ENCODE measurements at regions not wholly inside any gene's neighbourhood (a gene's known extent, or its start where the extent isn't known, plus 50 kb on each side); places are given as distances from the start of the nearest gene placed in this dataset.

GRCh38 chr20:11364736-11365135 is 553.0 kb upstream of the BTBD3 start:
- Mint-ChIP-seq H3K36me3 (ENCODE audit: low read depth) (no peaks in the 10 kb centered on the region), H3K27me3 (no peaks in the 10 kb centered on the region), H3K9me3 (peaks cover 17% of the 10 kb centered on the region), H3K4me3 (no peak overlapping the region), H3K27ac (no peak overlapping the region), H3K4me1 (ENCODE audit: low read depth) (no peaks in the 10 kb centered on the region)
- no peak for DNase-seq

GRCh38 chr20:11366660-11367059 is 551.0 kb upstream of the BTBD3 start:
- Mint-ChIP-seq H3K4me3 (no peak overlapping the region), H3K27ac (no peak overlapping the region), H3K9me3 (peaks cover 12% of the 10 kb centered on the region), H3K36me3 (ENCODE audit: low read depth) (no peaks in the 10 kb centered on the region), H3K4me1 (ENCODE audit: low read depth) (no peaks in the 10 kb centered on the region), H3K27me3 (no peaks in the 10 kb centered on the region)
- no peak for DNase-seq

DNA sequence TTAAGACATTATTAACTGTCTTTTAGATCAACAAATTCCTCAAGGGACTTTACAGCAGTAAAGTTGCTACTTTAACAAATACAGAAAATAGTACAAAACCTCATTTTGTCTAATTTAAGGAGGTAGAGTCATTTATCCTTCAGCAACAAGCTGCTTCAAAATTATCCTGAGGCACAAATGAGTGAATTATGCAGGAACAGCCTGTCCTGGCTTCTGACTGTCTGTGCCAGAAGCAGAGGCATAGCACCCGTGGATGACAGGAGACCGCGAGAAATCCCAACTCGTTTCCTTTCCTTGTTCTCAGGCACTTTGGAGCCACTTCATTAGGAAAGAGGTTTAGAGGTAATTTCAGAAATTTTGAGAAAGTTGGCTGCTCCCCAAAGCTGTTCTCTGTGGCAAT is 549.2 kb upstream of the BTBD3 start:
- no peak overlapping the region for H3K4me3 Mint-ChIP-seq
- H3K27me3 Mint-ChIP-seq, result no peaks in the 10 kb centered on the region
- H3K4me1 Mint-ChIP-seq (ENCODE audit: low read depth), result no peaks in the 10 kb centered on the region
- no peak overlapping the region for H3K27ac Mint-ChIP-seq
- no peaks in the 10 kb centered on the region for H3K36me3 Mint-ChIP-seq (ENCODE audit: low read depth)
- no peak for DNase-seq
- peaks cover 3% of the 10 kb centered on the region for H3K9me3 Mint-ChIP-seq

DNA sequence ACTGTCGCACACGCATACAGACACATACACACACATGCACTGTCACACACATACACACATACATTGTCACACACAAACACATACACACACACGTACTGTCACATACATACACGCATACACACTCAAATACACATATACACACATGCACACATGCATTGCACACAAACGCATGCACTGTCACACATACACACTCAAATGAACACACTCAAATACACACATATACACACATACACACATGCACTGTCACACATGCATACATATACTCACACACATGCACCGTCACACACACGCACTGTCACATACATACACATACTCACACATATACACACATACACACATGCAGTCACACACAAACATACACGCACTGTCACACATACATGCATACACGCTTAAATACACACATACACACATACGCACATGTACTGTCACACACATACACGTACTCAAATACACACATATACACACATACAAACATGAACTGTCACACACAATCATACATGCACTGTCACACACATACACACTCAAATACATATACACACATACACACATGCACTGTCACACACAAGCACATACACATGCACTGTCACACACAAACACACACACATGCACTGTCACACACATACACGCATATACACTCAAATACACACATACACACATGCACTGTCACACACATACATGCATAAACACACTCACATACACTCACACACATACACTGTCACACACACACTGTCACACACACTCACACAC is 548.6 kb upstream of the BTBD3 start:
- peaks cover 6% of the 10 kb centered on the region for H3K9me3 Mint-ChIP-seq
- no peaks in the 10 kb centered on the region for H3K27me3 Mint-ChIP-seq
- DNase-seq, result no peak
- no peaks in the 10 kb centered on the region for H3K4me1 Mint-ChIP-seq (ENCODE audit: low read depth)
- no peak overlapping the region for H3K27ac Mint-ChIP-seq
- no peak overlapping the region for H3K4me3 Mint-ChIP-seq
- no peaks in the 10 kb centered on the region for H3K36me3 Mint-ChIP-seq (ENCODE audit: low read depth)

DNA sequence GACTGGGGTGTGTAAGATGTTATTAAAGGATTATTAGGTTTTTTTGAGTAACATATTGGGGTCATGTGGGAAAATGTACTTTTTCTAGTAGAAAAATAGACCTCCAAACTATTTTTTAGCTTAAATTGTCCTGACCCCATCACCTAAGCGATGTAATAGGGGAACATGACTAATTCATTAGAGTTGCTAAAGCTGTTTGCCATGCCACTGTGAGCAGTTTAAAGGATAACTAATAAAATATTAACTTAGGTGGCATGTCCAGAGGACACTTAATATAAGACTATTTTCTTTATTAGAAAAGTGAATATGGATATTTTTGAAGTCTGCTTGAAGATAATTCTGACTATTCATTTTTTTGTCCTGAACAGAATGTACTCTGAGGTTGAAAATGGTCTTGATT is 545.9 kb upstream of the BTBD3 start:
- peaks cover 6% of the 10 kb centered on the region for H3K9me3 Mint-ChIP-seq
- no peaks in the 10 kb centered on the region for H3K36me3 Mint-ChIP-seq (ENCODE audit: low read depth)
- H3K4me3 Mint-ChIP-seq, result no peak overlapping the region
- H3K27me3 Mint-ChIP-seq, result no peaks in the 10 kb centered on the region
- H3K27ac Mint-ChIP-seq, result no peak overlapping the region
- DNase-seq, result no peak
- no peaks in the 10 kb centered on the region for H3K4me1 Mint-ChIP-seq (ENCODE audit: low read depth)

- no peak overlapping the region for H3K4me3 Mint-ChIP-seq
- H3K4me1 Mint-ChIP-seq (ENCODE audit: low read depth), result no peaks in the 10 kb centered on the region
- H3K9me3 Mint-ChIP-seq, result peaks cover 3% of the 10 kb centered on the region
- no peaks in the 10 kb centered on the region for H3K36me3 Mint-ChIP-seq (ENCODE audit: low read depth)
- no peak for DNase-seq
- H3K27ac Mint-ChIP-seq, result no peak overlapping the region
- no peaks in the 10 kb centered on the region for H3K27me3 Mint-ChIP-seq
Observed at GRCh38 chr20:11372876-11373790, 544.6 kb upstream of the BTBD3 start.

- no peaks in the 10 kb centered on the region for H3K4me1 Mint-ChIP-seq (ENCODE audit: low read depth)
- H3K36me3 Mint-ChIP-seq (ENCODE audit: low read depth), result no peaks in the 10 kb centered on the region
- H3K9me3 Mint-ChIP-seq, result peaks cover 3% of the 10 kb centered on the region
- no peak overlapping the region for H3K4me3 Mint-ChIP-seq
- no peak overlapping the region for H3K27ac Mint-ChIP-seq
- DNase-seq, result no peak
- no peaks in the 10 kb centered on the region for H3K27me3 Mint-ChIP-seq
Observed at GRCh38 chr20:11375335-11375734, 542.4 kb upstream of the BTBD3 start.

DNA sequence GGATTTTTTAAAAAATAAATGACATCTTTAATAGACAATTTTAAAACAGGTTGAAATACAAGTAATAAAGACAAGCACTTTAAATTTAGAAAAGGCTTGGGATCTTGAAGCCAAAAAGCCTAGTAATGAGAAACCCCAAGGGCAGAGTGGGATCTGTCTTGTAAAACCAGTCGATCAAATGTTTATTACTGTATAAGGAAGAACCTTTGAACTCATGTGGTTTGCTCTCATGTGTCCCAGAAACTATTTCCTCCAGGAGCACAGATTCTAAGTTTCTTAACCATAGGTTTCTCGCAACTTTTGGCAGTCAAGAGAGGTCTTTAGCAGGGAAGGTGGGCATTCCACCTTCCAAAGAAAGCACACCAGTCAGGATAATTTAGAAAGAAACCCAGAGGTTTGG is 541.7 kb upstream of the BTBD3 start:
- H3K27me3 Mint-ChIP-seq, result no peaks in the 10 kb centered on the region
- H3K9me3 Mint-ChIP-seq, result peaks cover 3% of the 10 kb centered on the region
- DNase-seq, result no peak
- H3K4me3 Mint-ChIP-seq, result no peak overlapping the region
- no peaks in the 10 kb centered on the region for H3K36me3 Mint-ChIP-seq (ENCODE audit: low read depth)
- H3K27ac Mint-ChIP-seq, result no peak overlapping the region
- no peaks in the 10 kb centered on the region for H3K4me1 Mint-ChIP-seq (ENCODE audit: low read depth)

DNA sequence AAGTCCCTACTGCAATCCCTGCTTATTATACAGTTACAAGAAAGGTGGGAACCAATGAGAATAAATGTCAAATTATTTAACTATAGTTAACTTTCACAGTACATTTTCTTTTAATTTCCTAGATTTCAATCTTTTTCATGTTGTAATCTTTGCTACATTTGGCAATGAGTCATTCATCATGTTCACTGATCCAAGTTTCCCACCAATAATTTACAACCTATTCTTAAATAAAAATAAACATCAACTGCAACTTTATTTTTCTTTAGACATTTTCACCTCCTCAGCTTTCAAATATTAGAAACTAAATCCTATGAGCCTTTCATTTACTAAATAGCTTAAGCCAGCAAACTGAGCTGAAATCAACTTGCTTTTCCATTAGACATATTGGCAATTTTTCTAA is 541.3 kb upstream of the BTBD3 start:
- H3K27ac Mint-ChIP-seq, result no peak overlapping the region
- no peaks in the 10 kb centered on the region for H3K36me3 Mint-ChIP-seq (ENCODE audit: low read depth)
- no peaks in the 10 kb centered on the region for H3K4me1 Mint-ChIP-seq (ENCODE audit: low read depth)
- no peak for DNase-seq
- no peak overlapping the region for H3K4me3 Mint-ChIP-seq
- peaks cover 5% of the 10 kb centered on the region for H3K9me3 Mint-ChIP-seq
- no peaks in the 10 kb centered on the region for H3K27me3 Mint-ChIP-seq

- Mint-ChIP-seq H3K36me3 (ENCODE audit: low read depth) (no peaks in the 10 kb centered on the region), H3K4me1 (ENCODE audit: low read depth) (no peaks in the 10 kb centered on the region), H3K27ac (no peak overlapping the region), H3K27me3 (no peaks in the 10 kb centered on the region), H3K9me3 (peaks cover 5% of the 10 kb centered on the region), H3K4me3 (no peak overlapping the region)
- no peak for DNase-seq
Observed at GRCh38 chr20:11376998-11377397, 540.7 kb upstream of the BTBD3 start.

DNA sequence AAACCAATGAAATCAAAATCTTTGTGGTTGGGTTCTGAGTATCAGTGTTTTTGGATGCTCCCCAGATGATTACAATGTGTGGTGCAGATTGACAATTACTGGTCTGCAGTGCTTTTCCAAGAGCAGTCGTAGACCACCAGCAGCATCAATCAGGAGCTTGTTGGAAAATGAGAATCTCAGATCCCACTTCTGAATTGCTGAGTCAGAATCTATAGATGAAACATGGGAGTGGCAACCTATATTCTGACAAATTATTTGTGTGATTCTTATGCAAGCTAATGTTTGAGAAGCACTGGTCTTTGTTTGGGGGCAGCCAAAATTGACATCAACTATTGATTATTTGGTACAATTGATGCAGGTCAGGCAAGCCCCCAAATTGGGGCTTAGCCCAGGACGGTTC is 539.9 kb upstream of the BTBD3 start:
- Mint-ChIP-seq H3K4me1 (ENCODE audit: low read depth) (no peaks in the 10 kb centered on the region), H3K27me3 (no peaks in the 10 kb centered on the region), H3K36me3 (ENCODE audit: low read depth) (no peaks in the 10 kb centered on the region), H3K27ac (no peak overlapping the region), H3K4me3 (no peak overlapping the region), H3K9me3 (peaks cover 5% of the 10 kb centered on the region)
- DNase-seq, result no peak

DNA sequence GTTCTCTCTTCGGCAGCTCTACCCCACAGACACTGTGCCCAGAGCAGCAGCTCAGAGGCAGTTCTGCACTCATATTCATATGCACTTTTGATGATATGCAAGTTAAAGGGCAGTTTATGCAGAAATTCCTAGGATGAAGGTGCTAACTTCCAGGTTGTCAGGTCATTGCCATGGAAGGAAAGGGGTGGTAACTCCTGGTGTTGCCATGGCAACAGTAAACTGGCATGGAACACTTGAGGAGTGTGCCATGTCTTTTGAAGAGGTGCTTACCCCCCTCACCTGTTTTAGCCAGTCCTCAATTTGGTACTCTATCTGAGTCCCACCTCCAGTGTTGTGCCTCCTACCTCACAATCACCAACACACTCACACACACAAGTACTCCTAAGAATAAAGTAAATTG is 539.4 kb upstream of the BTBD3 start:
- H3K27me3 Mint-ChIP-seq, result no peaks in the 10 kb centered on the region
- no peaks in the 10 kb centered on the region for H3K36me3 Mint-ChIP-seq (ENCODE audit: low read depth)
- no peak overlapping the region for H3K27ac Mint-ChIP-seq
- no peak overlapping the region for H3K4me3 Mint-ChIP-seq
- no peaks in the 10 kb centered on the region for H3K4me1 Mint-ChIP-seq (ENCODE audit: low read depth)
- DNase-seq, result no peak
- peaks cover 5% of the 10 kb centered on the region for H3K9me3 Mint-ChIP-seq

DNA sequence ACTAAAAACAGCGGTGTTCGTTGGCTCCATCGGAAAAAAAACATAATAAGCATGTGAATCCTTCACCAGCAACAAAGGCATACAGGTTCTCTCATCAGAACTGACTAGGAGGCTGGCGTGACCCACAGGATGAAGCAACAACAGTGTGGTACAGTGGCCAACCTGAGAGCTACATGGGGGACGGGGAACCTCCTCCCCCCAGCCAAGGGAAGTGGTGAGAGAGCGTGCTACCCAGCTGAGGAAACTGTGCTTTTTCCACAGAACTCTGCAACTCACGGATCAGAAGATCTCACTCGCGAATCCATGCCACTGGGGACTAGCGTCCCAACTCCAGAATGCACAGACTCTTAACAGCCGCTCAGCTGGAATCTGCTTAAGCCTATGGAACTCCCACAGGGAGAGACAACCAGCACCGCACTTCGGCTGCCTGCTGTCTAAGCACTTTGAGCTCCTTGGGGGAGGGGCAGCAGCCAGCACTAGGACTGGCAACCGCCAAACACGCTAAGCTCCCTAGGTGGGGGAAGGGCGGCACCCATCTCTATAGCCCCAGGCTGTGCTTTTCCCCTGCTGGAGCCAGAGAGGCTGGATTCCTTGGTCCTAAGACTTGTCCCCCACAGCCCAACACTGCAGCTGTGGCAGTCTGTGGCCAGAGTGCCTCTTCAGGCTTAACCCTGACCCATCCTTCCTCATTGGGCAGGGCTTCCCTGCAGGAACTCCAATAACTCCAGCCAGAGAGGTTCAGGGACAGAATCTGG is 538.3 kb upstream of the BTBD3 start:
- no peak for DNase-seq
- Mint-ChIP-seq H3K27ac (no peak overlapping the region), H3K36me3 (ENCODE audit: low read depth) (no peaks in the 10 kb centered on the region), H3K27me3 (no peaks in the 10 kb centered on the region), H3K4me3 (no peak overlapping the region), H3K9me3 (peaks cover 2% of the 10 kb centered on the region), H3K4me1 (ENCODE audit: low read depth) (no peaks in the 10 kb centered on the region)

DNA sequence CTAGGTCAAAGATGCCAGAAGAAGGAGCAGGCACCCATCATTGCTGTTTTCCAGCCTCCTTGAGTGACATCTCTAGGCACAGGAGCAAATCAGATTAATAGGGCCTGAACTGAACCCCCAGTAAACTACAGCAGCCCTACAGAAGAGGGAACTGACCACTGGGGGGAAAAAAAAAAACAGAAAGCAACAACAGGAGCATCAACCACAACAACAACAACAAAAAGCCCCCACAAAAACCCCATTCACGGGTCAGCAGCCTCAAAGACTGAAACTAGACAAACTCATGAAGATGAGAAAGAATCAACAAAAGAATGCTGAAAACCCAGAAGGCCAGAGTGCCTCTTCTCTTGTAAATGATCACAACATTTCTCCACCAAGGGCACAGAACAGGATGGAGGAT is 537.4 kb upstream of the BTBD3 start:
- no peaks in the 10 kb centered on the region for H3K36me3 Mint-ChIP-seq (ENCODE audit: low read depth)
- no peak overlapping the region for H3K27ac Mint-ChIP-seq
- no peaks in the 10 kb centered on the region for H3K4me1 Mint-ChIP-seq (ENCODE audit: low read depth)
- H3K4me3 Mint-ChIP-seq, result no peak overlapping the region
- H3K27me3 Mint-ChIP-seq, result no peaks in the 10 kb centered on the region
- no peak for DNase-seq
- peaks cover 2% of the 10 kb centered on the region for H3K9me3 Mint-ChIP-seq
